ENCODE measurements at regions not wholly inside any gene's neighbourhood (a gene's known extent, or its start where the extent isn't known, plus 50 kb on each side); places are given as distances from the start of the nearest gene placed in this dataset.

DNA sequence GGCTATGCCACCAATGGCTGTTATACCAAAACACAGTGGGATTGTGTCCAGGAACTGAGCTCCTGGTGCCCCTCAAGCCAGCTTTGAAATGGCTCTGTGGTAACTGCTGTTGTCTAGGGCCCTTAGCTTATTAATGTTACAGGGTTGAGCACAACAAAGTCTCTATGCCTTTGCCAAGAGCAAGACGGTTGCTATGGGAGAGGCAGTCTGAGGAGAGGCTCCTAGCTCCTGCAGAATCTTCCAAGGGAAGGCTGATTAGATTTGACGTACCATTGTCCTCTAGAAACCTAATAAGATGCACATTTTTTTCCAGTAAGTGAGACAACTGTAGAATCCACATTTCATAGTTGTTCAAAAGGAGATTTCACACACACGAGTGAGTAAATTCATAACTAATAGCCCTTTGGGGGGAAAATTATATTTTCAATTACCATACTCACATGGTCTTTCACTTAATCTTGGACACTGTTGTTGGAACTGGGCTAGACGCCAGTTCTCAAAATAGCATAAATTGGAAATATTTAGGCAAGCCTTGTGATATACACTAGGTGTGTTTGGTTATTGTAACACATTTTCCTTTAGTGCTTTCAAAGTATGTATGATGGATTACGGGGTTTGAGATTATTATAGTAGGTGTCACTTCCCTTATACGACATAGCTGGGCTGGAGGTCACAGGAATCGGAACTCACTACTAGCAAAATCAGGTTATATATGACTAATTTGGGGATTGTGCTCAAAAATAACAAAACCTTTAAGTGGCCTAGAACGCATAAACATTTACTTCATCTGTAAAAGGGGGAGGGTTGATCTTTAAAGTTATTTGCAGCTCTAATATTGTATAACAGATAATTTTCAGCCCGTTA, 186.3 kb upstream of the EGFLAM start:
- TF ChIP-seq, protein P1, sequence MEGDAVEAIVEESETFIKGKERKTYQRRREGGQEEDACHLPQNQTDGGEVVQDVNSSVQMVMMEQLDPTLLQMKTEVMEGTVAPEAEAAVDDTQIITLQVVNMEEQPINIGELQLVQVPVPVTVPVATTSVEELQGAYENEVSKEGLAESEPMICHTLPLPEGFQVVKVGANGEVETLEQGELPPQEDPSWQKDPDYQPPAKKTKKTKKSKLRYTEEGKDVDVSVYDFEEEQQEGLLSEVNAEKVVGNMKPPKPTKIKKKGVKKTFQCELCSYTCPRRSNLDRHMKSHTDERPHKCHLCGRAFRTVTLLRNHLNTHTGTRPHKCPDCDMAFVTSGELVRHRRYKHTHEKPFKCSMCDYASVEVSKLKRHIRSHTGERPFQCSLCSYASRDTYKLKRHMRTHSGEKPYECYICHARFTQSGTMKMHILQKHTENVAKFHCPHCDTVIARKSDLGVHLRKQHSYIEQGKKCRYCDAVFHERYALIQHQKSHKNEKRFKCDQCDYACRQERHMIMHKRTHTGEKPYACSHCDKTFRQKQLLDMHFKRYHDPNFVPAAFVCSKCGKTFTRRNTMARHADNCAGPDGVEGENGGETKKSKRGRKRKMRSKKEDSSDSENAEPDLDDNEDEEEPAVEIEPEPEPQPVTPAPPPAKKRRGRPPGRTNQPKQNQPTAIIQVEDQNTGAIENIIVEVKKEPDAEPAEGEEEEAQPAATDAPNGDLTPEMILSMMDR (conservative IDR thresholded peaks at IDR 0.05; ENCODE audit: low read depth, low read length) = no peak
- TF ChIP-seq EZH2 (IDR thresholded peaks at IDR 0.05; ENCODE audit: borderline replicate concordance, low read depth, low read length, poor library complexity, severe bottlenecking) = no peak
